ENCODE measurements at regions not wholly inside any gene's neighbourhood (a gene's known extent, or its start where the extent isn't known, plus 50 kb on each side); places are given as distances from the start of the nearest gene placed in this dataset.
A peak's percentile ranks its signal among the peaks of the same experiment; 100 is the strongest.

- peaks cover 11% of the 10 kb centered on the region for H3K4me1 Mint-ChIP-seq
- peak overlapping the region; percentile 93 for H3K27ac Mint-ChIP-seq
- H3K36me3 Mint-ChIP-seq (ENCODE audit: low read depth), result no peaks in the 10 kb centered on the region
- peaks cover 11% of the 10 kb centered on the region for H3K27me3 Mint-ChIP-seq (ENCODE audit: low read depth, poor library complexity)
- no peak for DNase-seq
- TF ChIP-seq CTCF (IDR thresholded peaks at IDR 0.05), result no peak
- peaks cover 16% of the 10 kb centered on the region for H3K9me3 Mint-ChIP-seq
- no peak overlapping the region for H3K4me3 Mint-ChIP-seq
Measured at GRCh38 chr18:57230861-57231585, 84.1 kb downstream of the BOD1L2 start.

- Mint-ChIP-seq H3K27me3 (ENCODE audit: low read depth, poor library complexity) (peaks cover 9% of the 10 kb centered on the region), H3K9me3 (peaks cover 16% of the 10 kb centered on the region), H3K27ac (no peak overlapping the region), H3K36me3 (ENCODE audit: low read depth) (no peaks in the 10 kb centered on the region), H3K4me1 (peaks cover 11% of the 10 kb centered on the region), H3K4me3 (no peak overlapping the region)
- DNase-seq, result no peak
- TF ChIP-seq CTCF (IDR thresholded peaks at IDR 0.05), result no peak
Measured at GRCh38 chr18:57231864-57232263, 85.0 kb downstream of the BOD1L2 start.

GRCh38 chr18:57234346-57234745 is 87.5 kb downstream of the BOD1L2 start:
- H3K4me1 Mint-ChIP-seq, result peaks cover 11% of the 10 kb centered on the region
- TF ChIP-seq CTCF (IDR thresholded peaks at IDR 0.05), result no peak
- no peaks in the 10 kb centered on the region for H3K9me3 Mint-ChIP-seq
- H3K4me3 Mint-ChIP-seq, result no peak overlapping the region
- peaks cover 8% of the 10 kb centered on the region for H3K27me3 Mint-ChIP-seq (ENCODE audit: low read depth, poor library complexity)
- H3K27ac Mint-ChIP-seq, result peak overlapping the region; percentile 68
- no peaks in the 10 kb centered on the region for H3K36me3 Mint-ChIP-seq (ENCODE audit: low read depth)
- no peak for DNase-seq

DNA sequence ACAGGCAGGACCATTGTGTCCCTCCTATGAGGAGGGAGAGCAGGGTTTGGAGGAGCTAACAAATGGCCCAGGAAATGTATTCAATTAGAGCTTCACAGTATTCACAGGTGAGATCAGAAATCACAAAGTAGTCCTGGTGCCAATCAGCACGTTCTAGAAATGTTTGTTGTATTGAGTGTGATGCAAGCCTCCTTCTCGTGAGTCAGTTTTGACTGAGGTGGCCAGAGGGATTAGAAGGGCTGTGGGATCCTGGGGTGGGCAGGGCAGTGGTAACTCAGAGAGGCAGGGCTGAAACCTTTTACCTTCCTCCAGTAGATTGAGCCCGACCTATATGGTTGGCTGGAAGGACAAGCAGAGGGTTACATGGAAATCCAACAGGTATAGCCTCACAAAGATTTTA is 95.0 kb downstream of the BOD1L2 start:
- TF ChIP-seq CTCF (IDR thresholded peaks at IDR 0.05), result no peak
- Mint-ChIP-seq H3K4me1 (no peaks in the 10 kb centered on the region), H3K4me3 (no peak overlapping the region), H3K27ac (no peak overlapping the region), H3K27me3 (ENCODE audit: low read depth, poor library complexity) (peaks cover 18% of the 10 kb centered on the region), H3K9me3 (no peaks in the 10 kb centered on the region), H3K36me3 (ENCODE audit: low read depth) (no peaks in the 10 kb centered on the region)
- no peak for DNase-seq

GRCh38 chr18:57242285-57242684 is 95.4 kb downstream of the BOD1L2 start:
- H3K27ac Mint-ChIP-seq, result no peak overlapping the region
- H3K27me3 Mint-ChIP-seq (ENCODE audit: low read depth, poor library complexity), result peaks cover 18% of the 10 kb centered on the region
- no peak for TF ChIP-seq CTCF (IDR thresholded peaks at IDR 0.05)
- H3K4me1 Mint-ChIP-seq, result no peaks in the 10 kb centered on the region
- no peaks in the 10 kb centered on the region for H3K9me3 Mint-ChIP-seq
- no peaks in the 10 kb centered on the region for H3K36me3 Mint-ChIP-seq (ENCODE audit: low read depth)
- H3K4me3 Mint-ChIP-seq, result no peak overlapping the region
- DNase-seq, result no peak

DNA sequence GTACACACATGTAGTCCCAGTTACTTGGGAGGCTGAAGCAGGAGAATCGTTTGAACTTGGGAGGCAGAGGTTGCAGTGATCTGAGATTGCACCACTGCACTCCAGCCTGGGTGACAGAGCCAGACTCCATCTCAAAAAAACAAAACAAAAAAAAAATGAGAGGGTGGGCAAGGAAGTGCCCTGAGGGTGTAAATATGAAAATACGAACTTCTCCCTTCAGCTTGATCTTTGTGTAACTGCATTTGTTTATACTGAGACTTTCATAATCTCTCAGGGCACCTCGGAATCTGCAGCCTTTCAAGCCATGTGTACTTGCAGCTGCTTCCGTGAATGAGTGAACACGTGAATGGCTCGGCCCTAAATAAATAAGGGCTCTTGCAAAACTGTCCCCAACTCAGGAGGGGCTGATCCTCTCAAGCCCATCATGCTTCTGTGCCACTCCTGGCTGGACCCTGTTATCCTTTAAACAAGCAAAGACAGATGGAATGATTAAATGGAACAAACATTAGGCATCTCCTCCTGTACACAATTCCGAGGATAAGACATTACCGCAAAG is 96.8 kb downstream of the BOD1L2 start:
- H3K36me3 Mint-ChIP-seq (ENCODE audit: low read depth), result no peaks in the 10 kb centered on the region
- no peak for TF ChIP-seq CTCF (IDR thresholded peaks at IDR 0.05)
- peaks cover 10% of the 10 kb centered on the region for H3K4me1 Mint-ChIP-seq
- DNase-seq, result no peak
- H3K9me3 Mint-ChIP-seq, result no peaks in the 10 kb centered on the region
- peaks cover 18% of the 10 kb centered on the region for H3K27me3 Mint-ChIP-seq (ENCODE audit: low read depth, poor library complexity)
- H3K4me3 Mint-ChIP-seq, result no peak overlapping the region
- no peak overlapping the region for H3K27ac Mint-ChIP-seq
